CD8-positive, alpha-beta memory T cell (primary cell): ENCODE measurements at regions not wholly inside any gene's neighbourhood (a gene's known extent, or its start where the extent isn't known, plus 50 kb on each side); places are given as distances from the start of the nearest gene placed in this dataset.
"Not testable (repeated sequence)": the region's sequence is repeated elsewhere in the genome, so short reads cannot be mapped to it uniquely, and the experiment has no call there.

Experiments used
- CTCF ChIA-PET: fragments of 350-600 bp; sonication (Branson Sonifier 250); formaldehyde crosslinking; loops from one replicate; lab custom pipeline; 2021; ENCODE audit warnings: antibody characterized with exemption; lab: Charles Lee
- POLR2A ChIA-PET: fragments of 350-600 bp; sonication (Branson Sonifier 250); formaldehyde crosslinking; loops from one replicate; lab custom pipeline; 2021; ENCODE audit warnings: antibody characterized with exemption; lab: Charles Lee
- DNase-seq, 5 donors: peaks; one replicate each; pipeline versions ENCODE4 v3.0.0 to v3.0.0-alpha.2; 2020 to 2022; ENCODE audit warnings: mixed read lengths in 1 of 5
- H3K27ac ChIP-seq: one replicate; pipeline ENCODE4 v1.7.0; 2013; ENCODE audit warnings: low read depth, mild to moderate bottlenecking, low read length, moderate library complexity
- H3K27me3 ChIP-seq: 2 replicates; pipeline ENCODE4 v1.7.0; 2013; ENCODE audit warnings: low read length, mild to moderate bottlenecking; ENCODE audit not compliant: insufficient read depth, poor library complexity, severe bottlenecking
- H3K36me3 ChIP-seq: 2 replicates; pipeline ENCODE4 v1.7.0; 2013; ENCODE audit warnings: mild to moderate bottlenecking, low read length, moderate library complexity; ENCODE audit not compliant: insufficient read depth
- H3K4me1 ChIP-seq: 2 replicates; pipeline ENCODE4 v1.7.0; 2013; ENCODE audit warnings: mild to moderate bottlenecking, low read length, moderate library complexity; ENCODE audit not compliant: insufficient read depth
- H3K4me3 ChIP-seq: 2 replicates; pipeline ENCODE4 v1.7.0; 2013; ENCODE audit warnings: mild to moderate bottlenecking, low read length
- H3K9me3 ChIP-seq: 2 replicates; pipeline ENCODE4 v1.7.0; 2013; ENCODE audit warnings: mild to moderate bottlenecking, low read length
- H3K27ac Mint-ChIP-seq, 8 donors: one replicate each; pipeline ENCODE4 v1.8.0; 2020 to 2021; ENCODE audit warnings: mixed read lengths in 8 of 8, mild to moderate bottlenecking in 6 of 8, inconsistent platforms in 3 of 8, moderate library complexity in 3 of 8
- H3K27me3 Mint-ChIP-seq, 2 donors: one replicate each; pipeline ENCODE4 v1.8.0; 2020 to 2021; ENCODE audit warnings: mixed read lengths in 2 of 2, mild to moderate bottlenecking in 1 of 2, moderate library complexity in 1 of 2
- H3K36me3 Mint-ChIP-seq, 3 donors: one replicate each; pipeline ENCODE4 v1.8.0; 2020 to 2021; ENCODE audit warnings: mixed read lengths in 3 of 3, inconsistent platforms in 1 of 3, mild to moderate bottlenecking in 1 of 3
- H3K4me1 Mint-ChIP-seq, 3 donors: one replicate each; pipeline ENCODE4 v1.8.0; 2020 to 2021; ENCODE audit warnings: mixed read lengths in 3 of 3, inconsistent platforms in 1 of 3, mild to moderate bottlenecking in 1 of 3
- H3K4me3 Mint-ChIP-seq, 7 donors: one replicate each; pipeline ENCODE4 v1.8.0; 2020 to 2021; ENCODE audit warnings: mixed read lengths in 7 of 7, mild to moderate bottlenecking in 6 of 7, moderate library complexity in 4 of 7, inconsistent platforms in 2 of 7
- H3K9me3 Mint-ChIP-seq, 5 donors: one replicate each; pipeline ENCODE4 v1.8.0; 2020 to 2022; ENCODE audit warnings: mixed read lengths in 5 of 5, mild to moderate bottlenecking in 3 of 5, moderate library complexity in 2 of 5, inconsistent platforms in 1 of 5

GRCh38 chr3:82178291-82178690 is 416.8 kb upstream of the GBE1 start:
- Histone ChIP-seq H3K4me1 (no peaks in the 10 kb centered on the region), H3K36me3 (no peaks in the 10 kb centered on the region), H3K27ac (no peak overlapping the region), H3K9me3 (no peaks in the 10 kb centered on the region), H3K27me3 (no peaks in the 10 kb centered on the region), H3K4me3 (no peak overlapping the region)
- no peak overlapping the region for H3K4me3 Mint-ChIP-seq
- POLR2A ChIA-PET, result no interaction called here
- CTCF ChIA-PET, result no interaction called here
- H3K36me3 Mint-ChIP-seq, result no peaks in the 10 kb centered on the region
- H3K4me1 Mint-ChIP-seq, result no peaks in the 10 kb centered on the region
- peaks cover 0 to 8% (median 0%) of the 10 kb centered on the region in 5 donors for H3K9me3 Mint-ChIP-seq
- DNase-seq, result no peak
- H3K27ac Mint-ChIP-seq, result no peak overlapping the region
- no peaks in the 10 kb centered on the region for H3K27me3 Mint-ChIP-seq

- Histone ChIP-seq H3K4me3 (no peak overlapping the region), H3K36me3 (no peaks in the 10 kb centered on the region)
Measured at GRCh38 chr3:82177774-82178173, 416.3 kb upstream of the GBE1 start.

DNA sequence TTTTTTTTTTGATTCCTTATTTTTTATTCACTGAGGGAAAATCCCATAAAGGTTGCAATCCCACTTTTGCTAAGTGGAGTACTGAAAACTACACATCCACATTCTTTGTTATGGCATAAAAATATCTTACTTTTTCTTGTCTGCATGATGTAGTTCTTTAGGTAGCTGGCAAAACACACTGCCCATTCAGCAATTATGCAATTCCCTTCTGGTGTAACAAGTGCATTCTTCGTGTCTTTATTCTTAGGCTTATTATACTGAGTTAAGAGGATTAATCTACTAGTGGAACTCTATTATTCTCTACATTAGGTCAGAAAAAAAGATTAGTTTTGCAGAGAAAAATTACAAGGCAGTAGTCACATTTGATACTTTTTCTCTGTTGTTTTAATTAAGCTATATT is 403.8 kb upstream of the GBE1 start:
- H3K27ac ChIP-seq, result no peak overlapping the region
- H3K4me1 ChIP-seq, result no peaks in the 10 kb centered on the region
- Mint-ChIP-seq H3K4me1 (no peaks in the 10 kb centered on the region), H3K4me3 (no peak overlapping the region), H3K9me3 (peaks cover 0 to 11% (median 2%) of the 10 kb centered on the region in 5 donors), H3K27me3 (no peaks in the 10 kb centered on the region), H3K36me3 (no peaks in the 10 kb centered on the region), H3K27ac (no peak overlapping the region)
- CTCF ChIA-PET, result no interaction called here
- no peaks in the 10 kb centered on the region for H3K27me3 ChIP-seq
- no peaks in the 10 kb centered on the region for H3K36me3 ChIP-seq
- H3K9me3 ChIP-seq, result no peaks in the 10 kb centered on the region
- POLR2A ChIA-PET, result no interaction called here
- no peak overlapping the region for H3K4me3 ChIP-seq
- no peak for DNase-seq

More at GRCh38 chr3:82177774-82178173, 416.3 kb upstream of the GBE1 start:
- Histone ChIP-seq H3K4me1 (no peaks in the 10 kb centered on the region), H3K27me3 (no peaks in the 10 kb centered on the region), H3K27ac (no peak overlapping the region), H3K9me3 (no peaks in the 10 kb centered on the region)
- no peaks in the 10 kb centered on the region for H3K4me1 Mint-ChIP-seq
- no peaks in the 10 kb centered on the region for H3K27me3 Mint-ChIP-seq
- peaks cover 0 to 8% (median 0%) of the 10 kb centered on the region in 5 donors for H3K9me3 Mint-ChIP-seq
- no peak for DNase-seq
- no peaks in the 10 kb centered on the region for H3K36me3 Mint-ChIP-seq
- no peak overlapping the region for H3K27ac Mint-ChIP-seq
- ChIA-PET POLR2A (no interaction called here), CTCF (no interaction called here)
- no peak overlapping the region for H3K4me3 Mint-ChIP-seq

DNA sequence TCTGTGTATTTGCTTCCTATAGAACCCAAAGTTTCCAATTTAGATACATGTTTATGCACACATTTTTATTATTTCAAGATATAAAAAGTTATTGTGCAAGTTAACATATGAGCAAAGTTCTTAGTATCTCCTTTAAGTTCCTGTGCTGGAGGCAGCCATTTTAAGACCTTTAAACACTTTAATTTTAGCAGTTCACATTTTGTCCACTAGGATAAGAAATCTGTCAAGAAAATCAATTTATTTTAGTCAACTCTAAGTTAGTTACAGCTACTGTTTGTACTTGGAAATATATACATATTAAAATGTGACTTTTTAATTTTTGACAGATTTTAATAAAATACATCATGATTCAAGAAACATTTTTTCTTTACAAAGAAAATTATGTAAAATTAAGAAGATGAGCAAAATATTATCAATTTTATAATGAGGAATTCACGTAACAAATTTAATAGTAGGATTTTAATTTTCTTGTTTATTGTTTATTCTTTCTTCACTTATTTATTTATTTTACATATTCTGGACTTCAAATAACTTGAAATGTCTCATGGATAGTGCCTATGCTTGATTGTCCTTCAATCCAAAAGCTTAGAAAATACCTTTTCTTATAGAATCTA is 402.6 kb upstream of the GBE1 start:
- CTCF ChIA-PET, result no interaction called here
- POLR2A ChIA-PET, result no interaction called here
- no peaks in the 10 kb centered on the region for H3K36me3 Mint-ChIP-seq

DNA sequence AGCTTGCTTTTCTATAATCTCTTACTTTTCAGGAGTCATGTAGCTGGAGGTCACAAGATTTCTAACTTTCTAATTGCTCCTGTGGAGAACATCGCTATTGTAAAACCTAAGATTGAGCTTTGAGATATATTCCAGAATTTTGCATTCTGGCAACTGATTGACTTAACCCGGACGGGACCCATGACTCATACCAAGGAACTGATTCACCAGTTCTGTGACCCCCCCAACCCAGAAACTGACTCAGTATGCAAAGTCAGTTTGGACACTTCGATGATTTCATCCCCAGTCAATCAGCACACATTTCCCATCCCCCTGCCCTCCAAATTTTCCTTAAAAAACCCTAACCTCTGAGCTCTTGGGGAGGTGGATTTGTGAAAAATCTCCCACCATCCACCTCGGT is 396.5 kb upstream of the GBE1 start:
- H3K36me3 ChIP-seq, result no peaks in the 10 kb centered on the region
- no peaks in the 10 kb centered on the region for H3K36me3 Mint-ChIP-seq
- no peaks in the 10 kb centered on the region for H3K4me1 Mint-ChIP-seq
- H3K27ac Mint-ChIP-seq, result no peak overlapping the region
- H3K27me3 ChIP-seq, result no peaks in the 10 kb centered on the region
- H3K9me3 ChIP-seq, result no peaks in the 10 kb centered on the region
- H3K4me1 ChIP-seq, result no peaks in the 10 kb centered on the region
- H3K27ac ChIP-seq, result no peak overlapping the region
- no peak for DNase-seq
- no peak overlapping the region for H3K4me3 Mint-ChIP-seq
- peaks cover 0 to 8% (median 4%) of the 10 kb centered on the region in 5 donors for H3K9me3 Mint-ChIP-seq
- H3K4me3 ChIP-seq, result no peak overlapping the region
- ChIA-PET POLR2A (no interaction called here), CTCF (no interaction called here)
- peaks cover 0 to 4% of the 10 kb centered on the region in 2 donors for H3K27me3 Mint-ChIP-seq

More for the DNA sequence above, 402.6 kb upstream of the GBE1 start:
- H3K9me3 Mint-ChIP-seq, result peaks cover 0 to 5% (median 0%) of the 10 kb centered on the region in 5 donors
- no peak for DNase-seq
- H3K4me1 Mint-ChIP-seq, result no peaks in the 10 kb centered on the region
- Histone ChIP-seq H3K36me3 (no peaks in the 10 kb centered on the region), H3K27ac (no peak overlapping the region), H3K4me1 (no peaks in the 10 kb centered on the region), H3K4me3 (no peak overlapping the region), H3K9me3 (no peaks in the 10 kb centered on the region), H3K27me3 (no peaks in the 10 kb centered on the region)
- H3K27me3 Mint-ChIP-seq, result no peaks in the 10 kb centered on the region
- no peak overlapping the region for H3K27ac Mint-ChIP-seq
- no peak overlapping the region for H3K4me3 Mint-ChIP-seq

- DNase-seq, H3K9me3 Mint-ChIP-seq, H3K4me3 ChIP-seq, H3K4me1 ChIP-seq, H3K36me3 ChIP-seq, H3K4me3 Mint-ChIP-seq, H3K27ac Mint-ChIP-seq, CTCF ChIA-PET, POLR2A ChIA-PET, H3K27me3 ChIP-seq, H3K4me1 Mint-ChIP-seq, H3K9me3 ChIP-seq, H3K36me3 Mint-ChIP-seq, H3K27ac ChIP-seq, H3K27me3 Mint-ChIP-seq: not testable (repeated sequence)
Measured at GRCh38 chr3:82153892-82154291, 392.4 kb upstream of the GBE1 start.

DNA sequence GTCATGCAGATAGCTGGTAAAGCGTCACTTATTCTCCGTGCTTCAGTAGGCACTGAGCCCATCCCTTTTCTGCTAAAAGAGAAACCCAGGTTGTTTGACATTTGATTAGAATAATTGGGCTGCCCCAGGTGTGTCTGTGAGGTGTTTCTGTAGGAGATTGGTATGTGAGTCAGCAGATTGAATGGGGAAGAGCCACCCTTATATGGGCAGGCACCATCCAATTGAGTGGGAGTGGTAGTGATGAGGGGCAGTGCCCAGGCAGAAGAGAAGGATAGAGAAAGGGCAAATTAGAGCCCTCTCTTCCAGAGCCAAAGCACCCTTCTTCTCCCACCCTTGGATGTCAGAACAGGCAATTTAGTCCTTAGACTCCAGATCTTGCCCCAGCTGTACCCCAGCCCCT is 384.3 kb upstream of the GBE1 start:
- no peaks in the 10 kb centered on the region for H3K4me1 ChIP-seq
- H3K9me3 ChIP-seq, result no peaks in the 10 kb centered on the region
- H3K27me3 Mint-ChIP-seq, result no peaks in the 10 kb centered on the region
- ChIA-PET CTCF (no interaction called here), POLR2A (no interaction called here)
- H3K4me3 ChIP-seq, result no peak overlapping the region
- no peak for DNase-seq
- H3K36me3 Mint-ChIP-seq, result no peaks in the 10 kb centered on the region
- no peak overlapping the region for H3K27ac Mint-ChIP-seq
- no peak overlapping the region for H3K27ac ChIP-seq
- no peaks in the 10 kb centered on the region for H3K27me3 ChIP-seq
- H3K9me3 Mint-ChIP-seq, result no peaks in the 10 kb centered on the region
- no peak overlapping the region for H3K4me3 Mint-ChIP-seq
- H3K4me1 Mint-ChIP-seq, result no peaks in the 10 kb centered on the region
- no peaks in the 10 kb centered on the region for H3K36me3 ChIP-seq

GRCh38 chr3:82144811-82145210 is 383.4 kb upstream of the GBE1 start:
- Mint-ChIP-seq H3K27me3 (no peaks in the 10 kb centered on the region), H3K36me3 (no peaks in the 10 kb centered on the region), H3K4me3 (no peak overlapping the region), H3K4me1 (no peaks in the 10 kb centered on the region), H3K9me3 (no peaks in the 10 kb centered on the region), H3K27ac (no peak overlapping the region)
- ChIA-PET CTCF (no interaction called here), POLR2A (no interaction called here)
- no peak for DNase-seq
- no peaks in the 10 kb centered on the region for H3K36me3 ChIP-seq
- H3K9me3 ChIP-seq, result no peaks in the 10 kb centered on the region
- H3K4me3 ChIP-seq, result no peak overlapping the region
- no peak overlapping the region for H3K27ac ChIP-seq
- no peaks in the 10 kb centered on the region for H3K27me3 ChIP-seq
- H3K4me1 ChIP-seq, result no peaks in the 10 kb centered on the region
